ENCODE measurements at regions not wholly inside any gene's neighbourhood (a gene's known extent, or its start where the extent isn't known, plus 50 kb on each side); places are given as distances from the start of the nearest gene placed in this dataset.
"Not testable (repeated sequence)": the region's sequence is repeated elsewhere in the genome, so short reads cannot be mapped to it uniquely, and the experiment has no call there.

GRCh38 chr10:80952436-80952835 is 414.7 kb downstream of the SH2D4B start:
- DNase-seq, result no peak

- DNase-seq, result no peak
Observed at GRCh38 chr10:80957161-80957560, 419.5 kb downstream of the SH2D4B start.

GRCh38 chr10:80964179-80964578 is 426.5 kb downstream of the SH2D4B start:
- no peak for DNase-seq

GRCh38 chr10:80964955-80965614 is 427.4 kb downstream of the SH2D4B start:
- no peak for DNase-seq

GRCh38 chr10:80966326-80966986 is 428.8 kb downstream of the SH2D4B start:
- DNase-seq, result peak; percentile 4

GRCh38 chr10:80967357-80967756 is 429.7 kb downstream of the SH2D4B start:
- not testable (repeated sequence) for DNase-seq

- no peak for DNase-seq
Observed at GRCh38 chr10:80968903-80969302, 431.2 kb downstream of the SH2D4B start.

- no peak for DNase-seq
Observed at GRCh38 chr10:80971461-80971860, 433.8 kb downstream of the SH2D4B start.

- DNase-seq, result no peak
Observed at GRCh38 chr10:80976658-80977057, 439.0 kb downstream of the SH2D4B start.

GRCh38 chr10:80985102-80985501 is 447.4 kb downstream of the SH2D4B start:
- DNase-seq, result no peak

GRCh38 chr10:80986596-80986995 is 448.9 kb downstream of the SH2D4B start:
- no peak for DNase-seq

GRCh38 chr10:80988755-80989154 is 451.1 kb downstream of the SH2D4B start:
- no peak for DNase-seq

GRCh38 chr10:80996615-80997193 is 459.0 kb downstream of the SH2D4B start:
- DNase-seq, result no peak

- no peak for DNase-seq
Observed at GRCh38 chr10:81000781-81001180, 463.1 kb downstream of the SH2D4B start.

- DNase-seq, result no peak
Observed at GRCh38 chr10:81002382-81002781, 464.7 kb downstream of the SH2D4B start.

- no peak for DNase-seq
Observed at GRCh38 chr10:81007872-81008271, 470.2 kb downstream of the SH2D4B start.

- no peak for DNase-seq
Observed at GRCh38 chr10:81008726-81009125, 471.0 kb downstream of the SH2D4B start.

GRCh38 chr10:81009296-81009695 is 471.6 kb downstream of the SH2D4B start:
- no peak for DNase-seq

GRCh38 chr10:81013771-81014170 is 476.1 kb downstream of the SH2D4B start:
- peak; percentile 51 for DNase-seq

- peak; percentile 80 for DNase-seq
Observed at GRCh38 chr10:81019029-81019890, 481.6 kb downstream of the SH2D4B start.

GRCh38 chr10:81021428-81022129 is 483.9 kb downstream of the SH2D4B start:
- DNase-seq, result peak; percentile 82

- peak; percentile 31 for DNase-seq
Observed at GRCh38 chr10:81026591-81026990, 488.9 kb downstream of the SH2D4B start.

GRCh38 chr10:81027223-81027622 is 489.5 kb downstream of the SH2D4B start:
- DNase-seq, result no peak
